ENCODE measurements at regions not wholly inside any gene's neighbourhood (a gene's known extent, or its start where the extent isn't known, plus 50 kb on each side); places are given as distances from the start of the nearest gene placed in this dataset.

- no peak for DNase-seq (ENCODE audit: extremely low spot score, unreplicated experiment)
- H3K9me3 Mint-ChIP-seq = peaks cover 7% of the 10 kb centered on the region
- peaks cover 11% of the 10 kb centered on the region for H3K4me1 Mint-ChIP-seq (ENCODE audit: unreplicated experiment)
- H3K27ac Mint-ChIP-seq = no peak overlapping the region
- no peaks in the 10 kb centered on the region for H3K36me3 Mint-ChIP-seq
- TF ChIP-seq CTCF (conservative IDR thresholded peaks at IDR 0.05) = no peak
- H3K4me3 Mint-ChIP-seq = peak overlapping the region; percentile 54
- peaks cover 11% of the 10 kb centered on the region for H3K27me3 Mint-ChIP-seq
These were observed 191.9 kb downstream of the URB2 start for GRCh38 chr1:229817936-229818335.

GRCh38 chr1:229819091-229819490, 193.0 kb downstream of the URB2 start:
- Mint-ChIP-seq H3K4me1 (ENCODE audit: unreplicated experiment) (peaks cover 11% of the 10 kb centered on the region), H3K27me3 (peaks cover 16% of the 10 kb centered on the region), H3K9me3 (peaks cover 7% of the 10 kb centered on the region), H3K36me3 (no peaks in the 10 kb centered on the region), H3K4me3 (no peak overlapping the region), H3K27ac (no peak overlapping the region)
- no peak for DNase-seq (ENCODE audit: extremely low spot score, unreplicated experiment)
- TF ChIP-seq CTCF (conservative IDR thresholded peaks at IDR 0.05) = no peak

- Mint-ChIP-seq H3K36me3 (no peaks in the 10 kb centered on the region), H3K4me3 (no peak overlapping the region)
- TF ChIP-seq CTCF (conservative IDR thresholded peaks at IDR 0.05) = no peak
These were observed 196.0 kb downstream of the URB2 start for GRCh38 chr1:229822026-229822425.

GRCh38 chr1:229825042-229825441, 199.0 kb downstream of the URB2 start:
- H3K36me3 Mint-ChIP-seq = no peaks in the 10 kb centered on the region
- TF ChIP-seq CTCF (conservative IDR thresholded peaks at IDR 0.05) = no peak
- no peak overlapping the region for H3K4me3 Mint-ChIP-seq
- no peaks in the 10 kb centered on the region for H3K4me1 Mint-ChIP-seq (ENCODE audit: unreplicated experiment)
- H3K27me3 Mint-ChIP-seq = peaks cover 21% of the 10 kb centered on the region
- H3K9me3 Mint-ChIP-seq = peaks cover 4% of the 10 kb centered on the region
- no peak for DNase-seq (ENCODE audit: extremely low spot score, unreplicated experiment)
- H3K27ac Mint-ChIP-seq = no peak overlapping the region

More at GRCh38 chr1:229822026-229822425, 196.0 kb downstream of the URB2 start:
- Mint-ChIP-seq H3K9me3 (peaks cover 8% of the 10 kb centered on the region), H3K4me1 (ENCODE audit: unreplicated experiment) (no peaks in the 10 kb centered on the region), H3K27me3 (peaks cover 14% of the 10 kb centered on the region), H3K27ac (no peak overlapping the region)
- no peak for DNase-seq (ENCODE audit: extremely low spot score, unreplicated experiment)

- no peak for TF ChIP-seq CTCF (conservative IDR thresholded peaks at IDR 0.05)
- Mint-ChIP-seq H3K4me3 (no peak overlapping the region), H3K27me3 (peaks cover 19% of the 10 kb centered on the region), H3K9me3 (peaks cover 9% of the 10 kb centered on the region), H3K27ac (no peak overlapping the region), H3K36me3 (no peaks in the 10 kb centered on the region), H3K4me1 (ENCODE audit: unreplicated experiment) (no peaks in the 10 kb centered on the region)
- DNase-seq (ENCODE audit: extremely low spot score, unreplicated experiment) = no peak
These were observed 202.4 kb downstream of the URB2 start for GRCh38 chr1:229828461-229828860.

GRCh38 chr1:229832695-229833094, 206.6 kb downstream of the URB2 start:
- H3K9me3 Mint-ChIP-seq = peaks cover 5% of the 10 kb centered on the region
- TF ChIP-seq CTCF (conservative IDR thresholded peaks at IDR 0.05) = no peak
- no peak overlapping the region for H3K4me3 Mint-ChIP-seq
- no peak for DNase-seq (ENCODE audit: extremely low spot score, unreplicated experiment)
- H3K36me3 Mint-ChIP-seq = no peaks in the 10 kb centered on the region
- no peaks in the 10 kb centered on the region for H3K4me1 Mint-ChIP-seq (ENCODE audit: unreplicated experiment)
- no peak overlapping the region for H3K27ac Mint-ChIP-seq
- peaks cover 18% of the 10 kb centered on the region for H3K27me3 Mint-ChIP-seq

Measured in type B pancreatic cell (in vitro differentiated cells).